AG04449 (cell line): ENCODE measurements at regions not wholly inside any gene's neighbourhood (a gene's known extent, or its start where the extent isn't known, plus 50 kb on each side); places are given as distances from the start of the nearest gene placed in this dataset.
"Not testable (repeated sequence)": the region's sequence is repeated elsewhere in the genome, so short reads cannot be mapped to it uniquely, and the experiment has no call there.

Experiments
- CTCF ChIA-PET: fragments of 350-600 bp; formaldehyde crosslinking; extraction: SDS; loops from one replicate; lab custom pipeline; 2021; ENCODE audit warnings: antibody characterized with exemption; lab: Yijun Ruan, JAX
- POLR2A ChIA-PET: fragments of 400-600, 350-600 bp; formaldehyde crosslinking; extraction: SDS; loops from one replicate; lab custom pipeline; 2020; ENCODE audit warnings: antibody characterized with exemption, inconsistent platforms; lab: Yijun Ruan, JAX
- DNase-seq: peaks from one replicate; pipeline ENCODE4 v3.0.0-alpha.2; 2010; ENCODE audit warnings: low read depth, low spot score
- H3K4me3 ChIP-seq: 2 replicates; pipeline ENCODE4 v1.5.1; 2011; ENCODE audit warnings: low read depth, mild to moderate bottlenecking, control low read depth, low read length
- TF ChIP-seq, protein P1 (sequence below): IDR thresholded peaks from one replicate; pipeline ENCODE4 v1.5.1; 2011; ENCODE audit warnings: mild to moderate bottlenecking, moderate library complexity, low read length, control low read depth, inconsistent platforms; ENCODE audit not compliant: insufficient read depth; ENCODE audit errors: missing control alignments

DNA sequence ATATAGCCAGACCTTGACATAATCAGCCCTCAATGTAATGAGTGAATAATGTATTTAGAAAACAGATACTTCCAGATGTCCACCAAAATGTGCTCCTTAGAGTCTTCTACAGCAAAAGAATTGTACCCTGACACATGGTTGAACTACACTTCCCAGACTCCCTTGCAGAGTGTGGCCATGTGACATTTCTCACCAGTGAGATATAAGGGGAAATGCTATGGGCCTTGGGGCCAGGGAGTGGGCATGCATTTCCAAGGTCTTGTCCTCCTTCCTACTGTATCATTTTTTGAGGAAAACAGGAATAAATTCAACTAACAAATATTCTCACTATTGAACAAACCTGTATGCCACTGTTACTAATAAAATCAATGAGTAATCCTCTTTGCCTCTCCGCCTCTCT, 211.4 kb upstream of the SMLR1 start:
- POLR2A ChIA-PET = no interaction called here
- CTCF ChIA-PET = no interaction called here
- no peak for DNase-seq
- H3K4me3 ChIP-seq = no peak overlapping the region
- TF ChIP-seq, protein P1, sequence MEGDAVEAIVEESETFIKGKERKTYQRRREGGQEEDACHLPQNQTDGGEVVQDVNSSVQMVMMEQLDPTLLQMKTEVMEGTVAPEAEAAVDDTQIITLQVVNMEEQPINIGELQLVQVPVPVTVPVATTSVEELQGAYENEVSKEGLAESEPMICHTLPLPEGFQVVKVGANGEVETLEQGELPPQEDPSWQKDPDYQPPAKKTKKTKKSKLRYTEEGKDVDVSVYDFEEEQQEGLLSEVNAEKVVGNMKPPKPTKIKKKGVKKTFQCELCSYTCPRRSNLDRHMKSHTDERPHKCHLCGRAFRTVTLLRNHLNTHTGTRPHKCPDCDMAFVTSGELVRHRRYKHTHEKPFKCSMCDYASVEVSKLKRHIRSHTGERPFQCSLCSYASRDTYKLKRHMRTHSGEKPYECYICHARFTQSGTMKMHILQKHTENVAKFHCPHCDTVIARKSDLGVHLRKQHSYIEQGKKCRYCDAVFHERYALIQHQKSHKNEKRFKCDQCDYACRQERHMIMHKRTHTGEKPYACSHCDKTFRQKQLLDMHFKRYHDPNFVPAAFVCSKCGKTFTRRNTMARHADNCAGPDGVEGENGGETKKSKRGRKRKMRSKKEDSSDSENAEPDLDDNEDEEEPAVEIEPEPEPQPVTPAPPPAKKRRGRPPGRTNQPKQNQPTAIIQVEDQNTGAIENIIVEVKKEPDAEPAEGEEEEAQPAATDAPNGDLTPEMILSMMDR = no peak

- no peak for DNase-seq
- H3K4me3 ChIP-seq = no peak overlapping the region
- TF ChIP-seq, protein P1 = no peak
- ChIA-PET POLR2A (no interaction called here), CTCF (no interaction called here)
Observed at GRCh38 chr6:130617658-130618057, 209.5 kb upstream of the SMLR1 start.

DNA sequence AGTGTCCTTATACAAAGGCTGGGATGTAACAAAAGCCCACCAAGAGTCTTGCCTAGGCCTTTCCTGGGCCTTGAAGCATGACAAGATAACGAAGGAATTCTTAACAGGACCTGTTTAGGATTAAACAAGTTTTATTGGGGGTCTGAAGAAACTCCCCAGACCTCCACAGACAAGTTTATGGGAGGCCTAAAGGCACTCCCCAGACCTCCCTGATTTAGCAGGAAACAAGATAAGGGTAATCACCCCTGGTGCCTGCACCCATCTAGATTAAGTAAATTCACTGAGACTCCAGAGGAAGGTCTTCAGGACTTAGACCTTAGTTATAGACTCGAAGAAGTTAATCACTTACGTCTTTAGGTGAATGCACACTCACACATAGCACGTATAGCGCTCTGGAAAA, 208.4 kb upstream of the SMLR1 start:
- DNase-seq, H3K4me3 ChIP-seq, CTCF ChIA-PET: not testable (repeated sequence)
- POLR2A ChIA-PET = interaction anchor here (1.6 kb wide), 1 partner anchor 17 kb away, joined by 6 read pairs; no protein-coding TSS in a partner anchor

DNA sequence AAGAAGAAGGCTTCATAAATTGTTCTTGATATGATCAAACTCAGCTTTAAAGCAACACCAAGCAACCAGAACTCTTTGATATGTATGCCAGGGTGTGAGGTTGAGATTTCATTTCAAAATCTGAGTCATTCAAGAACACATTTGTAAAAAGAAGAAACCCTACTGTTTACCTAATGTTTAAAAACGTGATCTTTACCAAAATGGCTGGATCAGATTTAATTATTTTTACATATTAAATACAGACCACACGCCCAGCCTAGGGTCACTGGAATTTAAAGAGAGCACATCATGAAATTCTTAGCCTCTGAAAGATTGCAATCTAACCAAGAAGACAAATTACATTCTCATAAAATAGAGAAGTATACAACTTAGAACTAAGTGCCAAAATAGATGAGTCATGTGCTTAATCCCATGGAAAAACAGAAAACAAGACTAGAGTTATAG, 206.8 kb upstream of the SMLR1 start:
- POLR2A ChIA-PET = interaction anchor here (1.6 kb wide), 1 partner anchor 18 kb away, joined by 6 read pairs; no protein-coding TSS in a partner anchor
- CTCF ChIA-PET = interaction anchor here (1.1 kb wide), 1 partner anchor 18 kb away, joined by 3 read pairs; no protein-coding TSS in a partner anchor
- no peak overlapping the region for H3K4me3 ChIP-seq
- DNase-seq = no peak
- TF ChIP-seq, protein P1 = no peak

DNA sequence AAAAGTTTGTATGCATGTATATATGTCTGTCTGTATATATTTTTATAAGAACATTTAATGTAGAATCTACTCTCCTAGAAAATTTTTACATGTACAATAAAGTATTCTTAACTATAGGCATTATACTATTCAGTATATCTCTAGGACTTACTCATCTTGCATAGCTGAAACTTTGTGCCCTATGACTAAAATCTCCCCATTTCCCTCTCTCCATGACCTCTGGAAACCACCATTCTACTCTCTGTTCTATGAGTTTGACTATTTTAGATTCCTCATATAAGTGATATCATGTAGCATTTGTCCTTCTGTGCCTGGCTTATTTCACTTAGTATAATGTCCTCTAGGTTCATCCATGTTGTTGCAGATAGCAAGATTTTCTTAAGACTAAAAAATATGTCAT, 205.1 kb upstream of the SMLR1 start:
- TF ChIP-seq, protein P1 = no peak
- ChIA-PET CTCF (interaction anchor here (0.8 to 1.2 kb wide), 4 partner anchors 19 to 257 kb away, joined by 3 read pairs; partner anchors contain the start of gene TMEM200A), POLR2A (no interaction called here)
- no peak overlapping the region for H3K4me3 ChIP-seq
- DNase-seq = no peak

DNA sequence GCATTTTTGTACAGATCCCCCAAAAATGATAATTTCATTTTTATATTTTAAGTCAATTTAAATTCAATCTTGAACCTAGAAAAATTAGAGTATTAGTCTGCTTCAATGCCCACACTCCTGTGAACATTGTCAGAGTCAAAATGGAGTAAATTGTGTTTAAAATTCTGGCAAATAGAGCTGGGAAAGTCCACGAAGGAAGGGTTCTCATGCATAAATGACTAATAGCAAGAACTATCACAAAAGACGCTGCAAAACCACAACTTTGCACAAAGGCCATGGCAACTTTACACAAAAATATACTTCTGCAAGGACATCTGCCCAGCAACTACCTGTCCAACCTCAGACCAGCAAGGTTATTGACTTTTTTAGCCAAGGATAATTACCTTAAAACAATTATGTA, 203.2 kb upstream of the SMLR1 start:
- TF ChIP-seq, protein P1 = no peak
- no peak for DNase-seq
- ChIA-PET POLR2A (no interaction called here), CTCF (interaction anchor here (0.6 kb wide), 1 partner anchor 56 kb away, joined by 4 read pairs; no protein-coding TSS in a partner anchor)
- no peak overlapping the region for H3K4me3 ChIP-seq
